Heart right ventricle (tissue), 16 donors: ENCODE measurements at regions not wholly inside any gene's neighbourhood (a gene's known extent, or its start where the extent isn't known, plus 50 kb on each side); places are given as distances from the start of the nearest gene placed in this dataset.

ENCODE experiments used
- ATAC-seq, 8 donors: fragments of 200-7000 bp; cut with Tn5 transposase; one replicate each; pipeline ENCODE4 v1.9.1; 2020; ENCODE audit warnings: mild to moderate bottlenecking in 8 of 8, moderate library complexity in 8 of 8, moderate number of reproducible peaks in 1 of 8
- DNase-seq, 2 donors: peaks; one replicate each; pipeline ENCODE4 v3.0.0-alpha.2; 2020
- H3K27ac ChIP-seq, 10 donors: fragments of 200-600 bp; sonication (generic) in 2 of 10; one replicate each; pipeline versions ENCODE4 v1.5.0 to v1.8.0; 2020 to 2022; ENCODE audit warnings: mild to moderate bottlenecking in 3 of 10
- H3K27me3 ChIP-seq, 7 donors: fragments of 200-600 bp; one replicate each; pipeline ENCODE4 v1.8.0; 2021 to 2022; ENCODE audit warnings: mild to moderate bottlenecking in 2 of 7
- H3K36me3 ChIP-seq, 9 donors: fragments of 200-600 bp; sonication (generic) in 1 of 9; one replicate each; pipeline versions ENCODE4 v1.5.0 to v1.8.0; 2020 to 2022; ENCODE audit warnings: mild to moderate bottlenecking in 2 of 9
- H3K4me1 ChIP-seq, 9 donors: fragments of 200-600 bp; sonication (generic) in 1 of 9; one replicate each; pipeline versions ENCODE4 v1.5.0 to v1.8.0; 2020 to 2022; ENCODE audit warnings: mild to moderate bottlenecking in 4 of 9
- H3K4me3 ChIP-seq, 10 donors: fragments of 200-600 bp; sonication (generic) in 2 of 10; one replicate each; pipeline versions ENCODE4 v1.5.0 to v1.8.0; 2020 to 2022; ENCODE audit warnings: mild to moderate bottlenecking in 7 of 10, moderate library complexity in 2 of 10
- H3K9me3 ChIP-seq, 11 donors: fragments of 200-600 bp in 10 of 11; sonication (generic) in 2 of 11; one replicate each; pipeline versions ENCODE4 v1.5.0 to v1.8.0; 2013 to 2022; ENCODE audit warnings: mild to moderate bottlenecking in 2 of 11, control low read depth in 1 of 11, moderate library complexity in 1 of 11
- WGBS, 2 donors: extraction: QIAGEN DNeasy Blood & Tissue Kit; methylation state at CpG; one replicate each; pipeline ENCODE4 v1.1.7; 2013; ENCODE audit warnings: inconsistent platforms in 1 of 2; 5-methylcytosine and 5-hydroxymethylcytosine counted together
- intact Hi-C, 10 donors: fragments of 100-400 bp; cut with DNase I; formaldehyde crosslinking; loops; one replicate each; pipeline versions ENCODE4 v1.11.1 to v1.14.2; 2022
- TF ChIP-seq, protein P1 (sequence below), 9 donors: fragments of 200-600 bp; sonication (generic) in 2 of 9; IDR thresholded peaks; one replicate each; pipeline versions ENCODE4 v1.5.0 to v1.8.0; 2021 to 2022; ENCODE audit warnings: antibody characterized with exemption in 9 of 9, mild to moderate bottlenecking in 5 of 9, moderate library complexity in 1 of 9
- donor health status: Arrhythmogenic right ventricular cardiomyopathy.
- donor health status: ischemic (EF 13 %, LVEDD 7.1; RV severe dilation, severe dysfunction).
- donor health status: healthy with polysubstance abuse.
- donor health status: DM: no; HTN: yes; CAD: no.
- donor health status: DM: no; HTN: no; CAD: no.
- donor health status: ischemic (EF 25% LVEDD 6.9; RV normal size, moderate dysfunction).
- donor health status: ischemic (EF 25% LVEDD 5.7; RV mildly dilated, moderate dysfunction).
- donor health status: healthy.
- donor health status: DM: yes; HTN: yes; CAD: no.
- donor health status: Ischemic cardiomyopathy.
- donor health status: ischemic (EF 35%, LVEDD 5.7; RV mildly dilated, moderate dysfunction).
- donor health status: nonischemic (EF 11% LVEDD 7.7; RV severe dilation, severe dysfunction).
- donor health status: DM: yes; HTN: yes; CAD: no.
- donor health status: PGD.
- donor health status: ischemic (EF 29% LVEDD 5.4; RV normal size, mild dysfunction).
- donor health status: nonischemic (EF 23%, LVEDD 6.1; RV moderate dilation, normal function).

GRCh38 chr3:107983247-107983646 lies 107.6 kb downstream of the CD47 start:
- DNase-seq (no peak), ATAC-seq (no peak)
- intact Hi-C loops, result loop anchor here in 1 of 10 donors (10.0 kb wide), 1 partner anchor 242 kb away; the partner anchor contains the start of gene IFT57
- no peak overlapping the region for H3K27ac ChIP-seq
- H3K9me3 ChIP-seq, result no peaks in the 10 kb centered on the region
- no peaks in the 10 kb centered on the region for H3K27me3 ChIP-seq
- H3K4me1 ChIP-seq, result peaks cover 7 to 59% (median 35%) of the 10 kb centered on the region in 9 donors
- 94 to 98% methylated on average over 3 of the region's 3 CpGs for WGBS, 2 donors
- H3K4me3 ChIP-seq, result no peak overlapping the region
- TF ChIP-seq, protein P1, sequence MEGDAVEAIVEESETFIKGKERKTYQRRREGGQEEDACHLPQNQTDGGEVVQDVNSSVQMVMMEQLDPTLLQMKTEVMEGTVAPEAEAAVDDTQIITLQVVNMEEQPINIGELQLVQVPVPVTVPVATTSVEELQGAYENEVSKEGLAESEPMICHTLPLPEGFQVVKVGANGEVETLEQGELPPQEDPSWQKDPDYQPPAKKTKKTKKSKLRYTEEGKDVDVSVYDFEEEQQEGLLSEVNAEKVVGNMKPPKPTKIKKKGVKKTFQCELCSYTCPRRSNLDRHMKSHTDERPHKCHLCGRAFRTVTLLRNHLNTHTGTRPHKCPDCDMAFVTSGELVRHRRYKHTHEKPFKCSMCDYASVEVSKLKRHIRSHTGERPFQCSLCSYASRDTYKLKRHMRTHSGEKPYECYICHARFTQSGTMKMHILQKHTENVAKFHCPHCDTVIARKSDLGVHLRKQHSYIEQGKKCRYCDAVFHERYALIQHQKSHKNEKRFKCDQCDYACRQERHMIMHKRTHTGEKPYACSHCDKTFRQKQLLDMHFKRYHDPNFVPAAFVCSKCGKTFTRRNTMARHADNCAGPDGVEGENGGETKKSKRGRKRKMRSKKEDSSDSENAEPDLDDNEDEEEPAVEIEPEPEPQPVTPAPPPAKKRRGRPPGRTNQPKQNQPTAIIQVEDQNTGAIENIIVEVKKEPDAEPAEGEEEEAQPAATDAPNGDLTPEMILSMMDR (IDR thresholded peaks at IDR 0.05), result no peak
- no peaks in the 10 kb centered on the region for H3K36me3 ChIP-seq

DNA sequence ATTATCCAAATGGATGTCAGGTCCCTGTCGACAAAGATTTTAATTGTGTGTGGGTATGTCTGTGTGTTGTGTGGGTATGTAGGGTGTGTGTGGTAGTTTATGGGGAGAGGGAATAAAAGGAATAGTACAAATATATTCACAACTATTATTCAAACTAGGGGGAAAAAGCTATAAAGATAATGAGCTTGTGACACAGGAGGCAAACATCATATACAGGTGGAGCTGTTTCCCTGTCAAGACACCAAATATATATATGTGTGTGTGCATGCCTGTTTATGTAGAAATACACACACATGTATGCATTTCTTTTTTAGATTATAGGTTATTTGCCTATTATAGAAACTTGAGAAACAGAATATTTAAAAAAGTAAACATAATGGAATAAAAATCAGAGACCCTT lies 108.7 kb downstream of the CD47 start:
- Histone ChIP-seq H3K9me3 (no peaks in the 10 kb centered on the region), H3K4me1 (peaks cover 7 to 53% (median 24%) of the 10 kb centered on the region in 9 donors), H3K36me3 (no peaks in the 10 kb centered on the region), H3K4me3 (no peak overlapping the region), H3K27me3 (no peaks in the 10 kb centered on the region), H3K27ac (peak overlapping the region in 7 of 10 donors; percentile 26 to 68 (median 60))
- intact Hi-C loops, result loop anchor here in 1 of 10 donors (10.0 kb wide), 1 partner anchor 243 kb away; the partner anchor contains the start of gene IFT57
- TF ChIP-seq, protein P1 (IDR thresholded peaks at IDR 0.05), result no peak
- ATAC-seq (no peak), DNase-seq (no peak)
- WGBS, 2 donors, result 20 to 29% methylated on average over 1 of the region's 1 CpG

DNA sequence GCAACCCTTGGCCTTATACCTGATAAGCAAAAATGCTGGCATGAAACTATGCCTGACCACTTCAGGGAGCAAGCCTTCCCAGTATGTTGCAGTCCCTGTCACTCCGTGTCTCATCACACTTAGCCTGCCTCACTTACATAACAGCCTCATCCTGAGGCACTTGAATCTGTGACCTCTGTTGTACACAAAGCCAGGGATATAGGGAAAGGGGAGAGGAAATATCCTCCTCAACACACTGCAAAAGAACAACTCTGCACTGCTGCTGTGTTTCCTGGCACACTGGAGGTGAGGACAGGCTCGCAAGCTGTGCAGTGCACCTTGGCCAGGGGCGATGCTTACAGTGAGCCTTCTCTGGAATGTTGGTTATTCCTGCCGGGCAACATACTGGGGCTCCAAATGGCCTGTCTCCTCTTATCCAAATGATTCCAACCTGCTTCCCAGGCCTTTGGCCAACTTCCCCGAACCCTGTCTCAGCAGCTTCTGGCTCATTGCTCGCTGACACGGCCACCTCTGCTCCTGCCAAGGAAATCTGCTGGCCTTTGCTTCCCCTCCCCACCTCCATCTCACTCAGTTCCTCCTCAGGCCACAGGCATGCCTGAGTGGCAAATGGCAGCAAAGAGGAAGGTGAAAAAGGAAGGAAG lies 109.2 kb downstream of the CD47 start:
- DNase-seq (peak; percentile 29 to 47), ATAC-seq (peak; percentile 58 to 87 (median 81))
- intact Hi-C loops, result loop anchor here in 1 of 10 donors (10.0 kb wide), 1 partner anchor 243 kb away; the partner anchor contains the start of gene IFT57
- Histone ChIP-seq H3K4me1 (peaks cover 7 to 48% (median 18%) of the 10 kb centered on the region in 9 donors), H3K27ac (peak overlapping the region in 7 of 10 donors; percentile 26 to 68 (median 60)), H3K36me3 (no peaks in the 10 kb centered on the region), H3K4me3 (no peak overlapping the region), H3K9me3 (no peaks in the 10 kb centered on the region), H3K27me3 (no peaks in the 10 kb centered on the region)
- WGBS, 2 donors, result 17 to 36% methylated on average over 7 of the region's 7 CpGs
- TF ChIP-seq, protein P1 (IDR thresholded peaks at IDR 0.05), result no peak

DNA sequence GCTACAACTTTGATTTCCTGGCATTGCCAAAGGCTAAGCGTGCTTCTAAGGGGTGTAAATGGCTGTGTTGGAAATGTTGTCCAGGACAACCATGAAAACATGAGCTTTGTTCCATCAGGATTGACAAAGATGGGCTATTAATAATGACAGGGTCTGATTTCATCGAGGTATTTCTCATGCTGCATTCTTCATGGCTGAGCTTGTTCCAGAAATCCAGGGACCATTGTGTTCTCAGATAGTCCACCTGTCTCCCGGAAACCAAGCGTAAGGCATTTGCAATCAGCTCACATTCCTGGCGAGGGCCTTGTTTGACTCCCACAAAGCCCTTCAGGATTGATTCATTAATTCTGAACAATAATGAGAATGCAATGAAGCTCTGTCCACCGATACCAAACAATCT lies 111.3 kb downstream of the CD47 start:
- DNase-seq, result no peak
- no peaks in the 10 kb centered on the region for H3K36me3 ChIP-seq
- 51 to 57% methylated on average over 6 of the region's 6 CpGs for WGBS, 2 donors
- ATAC-seq, result peak in 4 of 8 donors; percentile 23 to 77 (median 53)
- H3K27me3 ChIP-seq, result no peaks in the 10 kb centered on the region
- H3K4me1 ChIP-seq, result peaks cover 3 to 41% (median 14%) of the 10 kb centered on the region in 9 donors
- intact Hi-C loops, result no loop called here
- H3K9me3 ChIP-seq, result no peaks in the 10 kb centered on the region
- H3K4me3 ChIP-seq, result no peak overlapping the region
- TF ChIP-seq, protein P1 (IDR thresholded peaks at IDR 0.05), result no peak
- peak overlapping the region in 3 of 10 donors; percentile 39 to 66 (median 45) for H3K27ac ChIP-seq
